HG03521 (cell line): ENCODE measurements at regions not wholly inside any gene's neighbourhood (a gene's known extent, or its start where the extent isn't known, plus 50 kb on each side); places are given as distances from the start of the nearest gene placed in this dataset.

Experiments used
- ATAC-seq: cut with Tn5 transposase; IDR thresholded peaks from one replicate; pipeline ENCODE4 v1.9.1; 2021; ENCODE audit warnings: mild to moderate bottlenecking, moderate library complexity; ENCODE audit not compliant: unreplicated experiment

DNA sequence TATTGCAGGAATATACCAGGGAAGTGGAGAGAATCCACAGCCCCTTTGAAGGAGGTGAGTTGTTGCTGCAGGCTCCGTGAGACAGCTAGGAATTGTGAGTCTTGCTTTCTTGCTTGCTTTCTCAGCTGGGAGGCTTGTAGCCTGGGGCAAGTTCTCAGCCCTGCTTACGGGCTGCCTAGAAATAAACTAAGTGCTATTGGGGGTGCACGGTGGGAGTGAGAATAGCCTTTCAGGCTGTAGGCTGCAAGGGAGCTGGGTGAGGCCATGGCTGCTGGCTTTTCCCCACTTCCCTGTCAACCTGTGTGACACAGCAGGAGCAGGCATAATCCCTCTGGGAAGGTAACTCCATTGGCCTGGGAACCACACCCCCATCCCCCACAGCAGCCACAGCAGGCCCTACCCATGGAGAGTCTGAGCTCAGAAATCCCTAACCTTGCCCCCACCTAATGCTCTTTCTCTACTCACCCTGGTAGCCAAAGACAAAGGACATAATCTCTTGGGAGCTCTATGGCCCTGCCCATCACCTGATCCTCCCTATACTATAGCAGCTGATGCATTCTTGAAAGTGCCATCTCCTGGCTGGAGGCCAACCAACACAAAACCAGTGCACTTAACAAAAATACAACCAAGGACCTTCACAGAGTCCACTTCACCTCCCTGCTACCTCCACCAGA lies 113.0 kb downstream of the MMRN1 start:
- no peak for ATAC-seq

DNA sequence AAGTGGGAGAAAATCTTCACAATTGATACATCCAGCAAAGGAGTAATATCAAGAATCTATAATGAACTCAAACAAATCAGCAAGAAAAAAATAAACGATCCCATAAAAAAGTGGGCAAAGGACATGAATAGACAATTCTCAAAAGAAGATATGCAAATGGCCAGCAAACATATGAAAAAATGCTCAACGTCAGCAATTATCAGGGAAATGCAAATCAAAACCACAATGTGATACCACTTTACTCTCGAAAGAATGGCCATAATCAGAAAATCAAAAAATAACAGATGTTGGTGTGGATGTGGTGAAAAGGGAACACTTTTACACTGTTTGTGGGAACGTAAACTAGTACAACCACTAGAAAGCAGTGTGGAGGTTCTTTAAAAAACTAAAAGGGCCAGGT lies 114.3 kb upstream of the CCSER1 start:
- ATAC-seq: no peak

DNA sequence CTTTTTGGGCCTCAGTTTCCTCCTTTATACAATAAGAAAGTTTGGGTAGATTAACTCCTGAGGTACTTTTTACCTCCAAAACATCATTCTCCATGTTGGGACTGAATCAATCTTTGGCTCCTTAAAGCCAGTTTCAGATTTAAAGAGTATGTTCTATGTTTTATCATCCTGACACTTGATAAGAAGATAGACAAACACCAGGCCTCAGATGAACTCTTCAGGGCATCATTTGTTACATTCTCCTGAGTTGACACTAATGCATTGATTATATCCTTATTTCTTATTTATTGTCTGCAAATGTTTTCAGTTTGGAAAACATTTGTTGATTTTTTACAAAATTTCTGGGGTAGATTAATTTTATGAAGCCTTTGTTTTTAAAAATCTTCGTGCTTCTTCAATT lies 102.7 kb upstream of the CCSER1 start:
- ATAC-seq: no peak

GRCh38 chr4:90025248-90025647 lies 101.9 kb upstream of the CCSER1 start:
- no peak for ATAC-seq

DNA sequence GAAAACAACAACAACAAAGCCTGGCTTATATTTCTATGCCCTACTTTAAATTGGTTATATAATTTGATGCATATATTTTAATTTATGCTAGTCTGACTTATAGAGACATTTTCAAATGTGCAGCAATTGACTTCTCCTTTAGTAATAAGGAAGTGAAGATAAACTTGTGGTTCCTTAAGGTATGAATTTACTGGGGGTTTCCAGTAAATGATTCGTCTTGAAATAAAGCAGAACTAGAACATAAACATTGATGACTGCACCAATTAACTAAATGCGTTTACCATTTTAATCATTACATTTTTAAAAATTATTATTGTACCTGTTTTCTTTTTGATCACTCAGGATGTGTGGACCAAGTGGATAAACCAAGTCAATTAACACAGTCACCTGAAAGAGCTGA lies 99.6 kb upstream of the CCSER1 start:
- ATAC-seq: peak; percentile 91

GRCh38 chr4:90028460-90028859 lies 98.7 kb upstream of the CCSER1 start:
- no peak for ATAC-seq

GRCh38 chr4:90030202-90030601 lies 97.0 kb upstream of the CCSER1 start:
- ATAC-seq: no peak

DNA sequence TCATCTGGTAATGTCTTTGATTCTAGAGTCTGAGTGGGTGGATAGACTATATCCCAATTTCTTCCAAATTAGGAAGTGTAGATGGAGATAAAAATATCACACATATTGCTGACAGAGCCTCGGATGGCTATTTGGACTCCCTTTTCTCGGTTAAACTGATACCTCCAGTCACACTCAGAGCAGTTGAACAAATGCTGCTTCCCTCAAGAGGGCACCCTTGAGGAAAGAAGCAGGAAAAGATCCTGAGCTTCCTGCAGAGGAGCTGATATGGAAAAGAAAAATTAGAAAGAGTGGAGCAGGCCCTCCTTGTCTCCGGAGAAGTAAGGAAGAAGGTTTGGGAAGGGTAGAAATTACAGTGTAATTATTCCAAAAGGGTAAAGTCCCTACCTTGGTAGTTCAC lies 96.2 kb upstream of the CCSER1 start:
- ATAC-seq: no peak

- ATAC-seq: no peak
Observed at GRCh38 chr4:90039122-90039521, 88.1 kb upstream of the CCSER1 start.

- no peak for ATAC-seq
Observed at GRCh38 chr4:90051999-90052398, 75.2 kb upstream of the CCSER1 start.

- ATAC-seq: no peak
Observed at GRCh38 chr4:90057091-90057490, 70.1 kb upstream of the CCSER1 start.

GRCh38 chr4:90060039-90060438 lies 67.2 kb upstream of the CCSER1 start:
- ATAC-seq: no peak

GRCh38 chr4:90061881-90062280 lies 65.3 kb upstream of the CCSER1 start:
- ATAC-seq: no peak

DNA sequence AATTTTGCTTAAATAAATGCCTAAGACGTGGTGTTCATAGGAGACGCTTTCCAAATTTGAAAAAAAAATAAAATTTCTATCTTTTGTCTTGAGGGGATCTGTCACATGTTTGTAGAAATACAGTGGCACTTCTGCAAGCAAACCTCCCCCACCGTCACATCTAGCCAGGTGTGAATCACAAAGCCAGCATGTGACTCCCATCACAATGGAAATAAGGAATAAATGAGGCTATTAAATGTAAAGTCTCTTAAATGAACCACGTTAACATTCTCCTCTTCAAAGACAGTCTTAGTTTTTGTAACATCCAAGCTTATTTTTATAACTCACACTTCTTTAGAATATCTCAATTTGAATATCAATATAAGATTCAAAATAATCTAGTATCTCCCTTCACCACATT lies 63.0 kb upstream of the CCSER1 start:
- ATAC-seq: no peak

DNA sequence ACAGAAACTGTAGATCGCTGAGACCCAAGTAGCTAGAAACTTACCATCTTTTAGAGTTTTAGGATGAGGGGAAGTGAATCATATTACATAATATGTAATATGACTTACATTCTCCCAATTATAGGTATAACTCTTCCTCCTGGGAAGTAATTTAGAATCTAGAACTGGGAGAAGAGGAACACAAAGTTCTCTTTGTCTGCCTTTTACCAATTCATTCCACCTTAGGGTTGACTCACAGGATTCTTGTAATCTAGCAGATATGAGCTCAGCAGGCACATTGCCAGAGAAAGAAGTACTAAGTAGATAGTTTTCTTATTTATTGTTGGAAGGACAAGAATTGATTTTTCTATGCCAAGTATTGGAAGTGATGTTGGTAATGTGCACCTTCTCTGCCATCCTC lies 58.0 kb upstream of the CCSER1 start:
- ATAC-seq: no peak

GRCh38 chr4:90071289-90072235 lies 55.6 kb upstream of the CCSER1 start:
- ATAC-seq: no peak

DNA sequence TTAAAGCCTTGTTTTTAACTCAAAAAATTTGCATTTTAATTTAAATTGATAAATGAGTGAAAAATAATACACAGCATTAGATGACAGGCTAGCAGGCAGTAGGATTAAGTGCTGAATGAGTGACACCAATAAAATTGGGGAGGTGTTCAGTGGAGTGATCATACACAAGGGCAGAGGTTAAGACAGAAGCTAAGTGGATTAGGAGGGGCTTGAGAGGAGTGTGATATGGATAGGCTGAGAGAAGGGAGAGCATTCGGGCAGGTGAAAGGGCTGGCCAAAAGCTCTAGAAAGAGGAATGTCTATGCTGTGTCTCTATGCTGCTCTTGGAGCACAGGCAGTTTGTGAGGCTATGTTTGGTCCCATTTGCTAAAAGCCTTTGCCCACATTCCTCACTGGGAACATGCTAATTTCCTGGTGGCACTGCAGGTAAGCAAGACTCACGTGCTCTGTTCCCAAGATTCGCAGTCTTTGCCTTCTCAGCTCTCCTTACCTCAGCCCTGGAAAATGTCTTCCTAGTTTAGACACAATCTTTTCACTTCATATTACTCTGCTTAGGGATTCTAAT lies 52.8 kb upstream of the CCSER1 start:
- no peak for ATAC-seq
